ENCODE measurements at regions not wholly inside any gene's neighbourhood (a gene's known extent, or its start where the extent isn't known, plus 50 kb on each side); places are given as distances from the start of the nearest gene placed in this dataset.

DNA sequence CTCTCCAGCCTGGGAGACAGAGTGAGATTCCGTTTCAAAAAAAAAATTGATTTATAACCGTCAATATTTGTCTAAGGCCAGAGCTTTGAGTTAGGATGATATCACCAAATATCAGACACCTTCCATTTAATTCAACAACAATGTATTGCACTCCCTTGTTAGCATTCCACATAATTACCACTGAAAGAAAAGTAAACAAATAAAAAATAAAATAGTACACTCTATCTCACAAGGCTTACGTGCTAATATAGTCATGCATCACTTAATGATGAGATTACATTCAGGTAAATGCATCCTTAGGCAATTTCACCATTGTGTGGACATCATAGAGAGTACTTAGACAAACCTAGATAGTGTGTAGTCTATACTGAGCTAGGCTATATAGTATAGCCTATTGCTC, 127.6 kb upstream of the RHOBTB1 start:
- no peak for DNase-seq (ENCODE audit: low spot score)
- TF ChIP-seq, protein P1, sequence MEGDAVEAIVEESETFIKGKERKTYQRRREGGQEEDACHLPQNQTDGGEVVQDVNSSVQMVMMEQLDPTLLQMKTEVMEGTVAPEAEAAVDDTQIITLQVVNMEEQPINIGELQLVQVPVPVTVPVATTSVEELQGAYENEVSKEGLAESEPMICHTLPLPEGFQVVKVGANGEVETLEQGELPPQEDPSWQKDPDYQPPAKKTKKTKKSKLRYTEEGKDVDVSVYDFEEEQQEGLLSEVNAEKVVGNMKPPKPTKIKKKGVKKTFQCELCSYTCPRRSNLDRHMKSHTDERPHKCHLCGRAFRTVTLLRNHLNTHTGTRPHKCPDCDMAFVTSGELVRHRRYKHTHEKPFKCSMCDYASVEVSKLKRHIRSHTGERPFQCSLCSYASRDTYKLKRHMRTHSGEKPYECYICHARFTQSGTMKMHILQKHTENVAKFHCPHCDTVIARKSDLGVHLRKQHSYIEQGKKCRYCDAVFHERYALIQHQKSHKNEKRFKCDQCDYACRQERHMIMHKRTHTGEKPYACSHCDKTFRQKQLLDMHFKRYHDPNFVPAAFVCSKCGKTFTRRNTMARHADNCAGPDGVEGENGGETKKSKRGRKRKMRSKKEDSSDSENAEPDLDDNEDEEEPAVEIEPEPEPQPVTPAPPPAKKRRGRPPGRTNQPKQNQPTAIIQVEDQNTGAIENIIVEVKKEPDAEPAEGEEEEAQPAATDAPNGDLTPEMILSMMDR (IDR thresholded peaks at IDR 0.05; ENCODE audit: extremely low read depth, missing control alignments) = no peak

DNA sequence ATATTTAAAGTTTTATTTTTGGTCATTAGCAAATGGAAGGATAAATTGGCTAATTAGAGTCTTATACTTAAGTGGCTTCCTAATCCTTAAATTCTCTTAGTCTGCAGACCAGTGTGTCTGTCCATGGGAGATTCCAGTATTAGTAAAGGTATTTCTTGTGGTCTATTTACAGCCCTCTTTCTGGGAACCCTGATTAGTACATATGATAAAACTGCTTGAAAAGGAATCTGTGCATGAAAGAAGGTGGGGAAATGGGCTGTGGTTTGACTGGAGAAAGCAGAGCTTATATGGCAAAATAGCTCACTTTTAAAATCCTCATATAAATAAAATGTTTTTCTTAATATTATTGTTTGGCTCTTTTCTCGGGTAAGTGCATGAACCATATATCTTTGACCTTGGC, 124.5 kb upstream of the RHOBTB1 start:
- TF ChIP-seq, protein P1 (IDR thresholded peaks at IDR 0.05; ENCODE audit: extremely low read depth, missing control alignments) = no peak
- no peak for DNase-seq (ENCODE audit: low spot score)

DNA sequence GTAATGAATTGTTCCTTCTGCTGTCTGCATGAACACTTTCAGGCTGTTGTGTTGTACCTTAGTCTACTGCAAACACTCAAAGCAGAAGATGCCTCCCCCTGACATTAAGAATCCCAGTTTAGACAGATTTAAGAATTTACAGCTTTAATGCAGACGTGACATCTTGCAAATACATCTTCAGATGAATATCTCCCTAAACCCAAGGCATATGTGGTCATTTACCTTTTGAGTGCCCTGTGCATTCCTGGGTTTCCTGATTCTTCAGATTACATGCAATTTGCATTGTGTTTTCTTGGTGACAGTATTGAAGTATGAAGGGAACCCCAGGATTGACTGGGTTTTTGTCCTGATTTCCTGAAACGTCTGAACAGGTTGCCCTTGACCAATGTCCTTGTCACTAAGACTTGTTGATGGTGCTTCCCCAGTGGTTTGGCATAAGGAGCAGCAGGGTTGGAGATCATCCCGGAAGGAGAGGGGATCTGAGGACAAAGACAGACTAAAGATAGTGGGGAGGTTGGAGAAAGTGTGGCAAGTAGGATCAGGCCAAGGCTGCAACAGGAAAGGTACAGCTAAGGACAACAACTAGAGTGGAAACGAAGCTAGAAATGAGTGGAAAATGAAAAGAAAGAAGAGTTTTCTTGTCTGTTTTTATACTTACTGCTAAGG, 123.8 kb upstream of the RHOBTB1 start:
- DNase-seq (ENCODE audit: low spot score) = no peak
- TF ChIP-seq, protein P1 (IDR thresholded peaks at IDR 0.05; ENCODE audit: extremely low read depth, missing control alignments) = no peak

DNA sequence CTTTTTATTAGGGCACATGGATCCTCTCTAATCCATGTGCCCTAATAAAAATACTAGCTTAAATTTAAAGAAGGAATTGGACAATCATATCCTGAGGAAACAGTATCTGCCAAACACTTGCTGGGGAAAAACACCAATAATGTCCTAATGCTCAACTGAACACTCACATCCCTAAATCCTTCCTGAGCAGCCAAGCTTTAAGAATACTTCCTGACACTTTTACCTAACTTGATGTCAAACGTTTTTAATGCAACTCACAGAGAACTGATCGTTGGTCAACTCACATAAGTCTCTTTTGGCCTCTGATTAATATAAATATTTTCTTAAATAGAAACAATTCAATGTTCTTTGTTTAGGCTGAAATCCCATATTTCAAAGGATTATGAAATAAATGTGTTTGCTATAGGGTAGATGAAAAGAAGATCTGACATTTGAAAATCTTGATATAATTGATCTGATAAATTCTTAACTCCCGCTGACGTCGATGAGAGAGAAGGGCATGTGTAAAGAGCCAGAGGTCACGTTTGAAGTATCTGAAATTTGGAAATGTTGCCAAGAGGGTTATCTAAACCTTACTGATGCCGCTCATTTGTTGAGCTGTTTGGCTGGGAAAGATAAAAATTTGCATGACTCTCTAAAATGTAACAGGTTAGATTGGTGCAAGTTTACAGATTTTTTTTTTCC, 122.8 kb upstream of the RHOBTB1 start:
- no peak for DNase-seq (ENCODE audit: low spot score)
- TF ChIP-seq, protein P1 (IDR thresholded peaks at IDR 0.05; ENCODE audit: extremely low read depth, missing control alignments) = no peak

DNA sequence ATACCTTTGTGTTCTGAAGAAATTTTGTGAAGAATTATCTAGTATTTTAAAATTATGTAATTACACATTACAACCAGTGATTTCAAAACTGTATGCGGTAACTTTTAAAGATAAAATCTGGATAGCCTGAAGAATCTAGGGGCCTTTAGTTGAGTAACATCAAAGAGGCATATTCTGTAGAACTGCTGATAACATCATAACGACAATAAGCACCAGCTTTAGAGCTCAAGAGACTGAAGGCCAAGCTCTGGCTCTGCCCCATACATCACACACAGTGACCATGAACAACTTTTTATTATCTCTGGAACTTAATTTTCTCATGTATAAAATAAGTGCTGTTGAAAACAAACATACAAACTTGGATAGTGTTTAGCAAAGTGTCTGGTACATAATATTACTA, 121.1 kb upstream of the RHOBTB1 start:
- no peak for DNase-seq (ENCODE audit: low spot score)
- TF ChIP-seq, protein P1 (IDR thresholded peaks at IDR 0.05; ENCODE audit: extremely low read depth, missing control alignments) = no peak

DNA sequence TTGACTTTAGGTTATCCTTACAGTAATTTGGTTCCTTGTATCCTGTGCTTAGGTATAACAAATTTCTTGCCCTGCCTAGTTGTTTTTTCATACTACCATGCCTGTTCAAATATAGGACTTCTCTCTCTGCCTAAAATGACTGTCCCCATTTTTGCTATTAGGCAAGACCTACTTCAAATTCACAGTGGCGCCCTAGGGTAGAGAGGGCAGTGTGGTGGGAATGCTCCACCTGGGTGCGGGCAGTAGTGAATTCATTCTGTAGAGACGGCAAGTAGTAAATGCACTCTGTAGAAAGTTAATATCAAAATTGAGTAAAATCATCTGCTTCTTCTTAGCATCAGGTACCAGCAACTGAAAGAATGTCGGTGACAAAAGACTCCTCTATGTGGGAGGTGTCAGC, 120.4 kb upstream of the RHOBTB1 start:
- TF ChIP-seq, protein P1 (IDR thresholded peaks at IDR 0.05; ENCODE audit: extremely low read depth, missing control alignments) = no peak
- DNase-seq (ENCODE audit: low spot score) = no peak

DNA sequence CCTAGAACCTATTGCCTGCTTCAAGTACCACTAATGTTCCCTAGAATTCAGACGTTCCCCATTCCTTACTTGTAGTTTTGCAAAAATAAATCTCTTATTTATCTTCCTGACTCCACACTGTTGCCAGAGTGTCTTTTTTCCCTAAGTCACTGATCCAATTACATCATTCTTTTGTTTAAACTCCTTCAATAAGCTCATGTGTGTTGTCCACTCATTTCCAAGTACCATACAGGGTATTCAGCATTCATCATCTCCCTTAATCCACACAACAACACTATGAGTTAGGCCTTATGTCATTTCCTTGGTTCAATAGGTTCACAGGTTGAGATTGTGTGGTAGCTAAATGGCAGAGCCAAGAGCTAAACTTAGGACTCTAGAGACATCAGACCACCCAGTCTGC, 119.9 kb upstream of the RHOBTB1 start:
- no peak for DNase-seq (ENCODE audit: low spot score)
- TF ChIP-seq, protein P1 (IDR thresholded peaks at IDR 0.05; ENCODE audit: extremely low read depth, missing control alignments) = no peak
